Ascending aorta (tissue), 2 donors: ENCODE measurements at regions not wholly inside any gene's neighbourhood (a gene's known extent, or its start where the extent isn't known, plus 50 kb on each side); places are given as distances from the start of the nearest gene placed in this dataset.
"Not testable (repeated sequence)": the region's sequence is repeated elsewhere in the genome, so short reads cannot be mapped to it uniquely, and the experiment has no call there.

ENCODE experiments used
- DNase-seq, 2 donors: peaks; one replicate each; pipeline ENCODE4 v3.0.0-alpha.2; 2019; ENCODE audit warnings: low spot score in 2 of 2
- H3K27ac ChIP-seq, 2 donors: fragments of 200-600 bp; sonication (generic); one replicate each; pipeline ENCODE4 v1.5.1; 2016 to 2017; ENCODE audit warnings: mild to moderate bottlenecking in 1 of 2
- H3K27me3 ChIP-seq: fragments of 200-600 bp; sonication (generic); one replicate; pipeline ENCODE4 v1.5.1; 2017
- H3K36me3 ChIP-seq, 2 donors: fragments of 200-600 bp; sonication (generic); one replicate each; pipeline ENCODE4 v1.5.1; 2016
- H3K4me1 ChIP-seq, 2 donors: fragments of 200-600 bp; sonication (generic); one replicate each; pipeline ENCODE4 v1.5.1; 2016 to 2017; ENCODE audit warnings: mild to moderate bottlenecking in 1 of 2
- H3K4me3 ChIP-seq, 2 donors: fragments of 200-600 bp; sonication (generic); one replicate each; pipeline ENCODE4 v1.5.1; 2016 to 2017; ENCODE audit warnings: mild to moderate bottlenecking in 1 of 2
- H3K9me3 ChIP-seq, 2 donors: fragments of 200-600 bp; sonication (generic); one replicate each; pipeline ENCODE4 v1.5.1; 2016
- intact Hi-C: fragments of 100-400 bp; cut with DNase I; formaldehyde crosslinking; loops from one replicate; pipeline ENCODE4 v1.15.1; 2023
- TF ChIP-seq, protein P1 (sequence below), 3 experiments: fragments of 200-600 bp in 2 of 3; fragments of 450-650 bp in 1 of 3; sonication (generic) in 2 of 3; IDR thresholded peaks; one replicate each; pipeline ENCODE4 v1.5.1; 2016 to 2019; ENCODE audit warnings: antibody characterized with exemption in 3 of 3, mild to moderate bottlenecking in 1 of 3, moderate library complexity in 1 of 3

GRCh38 chr13:63737418-63737817 is 2321.8 kb upstream of the PCDH20 start:
- intact Hi-C loops, result no loop called here
- H3K9me3 ChIP-seq, result no peaks in the 10 kb centered on the region
- H3K36me3 ChIP-seq, result no peaks in the 10 kb centered on the region
- H3K4me1 ChIP-seq, result no peaks in the 10 kb centered on the region
- DNase-seq, result no peak
- H3K27ac ChIP-seq, result no peak overlapping the region
- no peaks in the 10 kb centered on the region for H3K27me3 ChIP-seq
- no peak overlapping the region for H3K4me3 ChIP-seq
- TF ChIP-seq, protein P1, sequence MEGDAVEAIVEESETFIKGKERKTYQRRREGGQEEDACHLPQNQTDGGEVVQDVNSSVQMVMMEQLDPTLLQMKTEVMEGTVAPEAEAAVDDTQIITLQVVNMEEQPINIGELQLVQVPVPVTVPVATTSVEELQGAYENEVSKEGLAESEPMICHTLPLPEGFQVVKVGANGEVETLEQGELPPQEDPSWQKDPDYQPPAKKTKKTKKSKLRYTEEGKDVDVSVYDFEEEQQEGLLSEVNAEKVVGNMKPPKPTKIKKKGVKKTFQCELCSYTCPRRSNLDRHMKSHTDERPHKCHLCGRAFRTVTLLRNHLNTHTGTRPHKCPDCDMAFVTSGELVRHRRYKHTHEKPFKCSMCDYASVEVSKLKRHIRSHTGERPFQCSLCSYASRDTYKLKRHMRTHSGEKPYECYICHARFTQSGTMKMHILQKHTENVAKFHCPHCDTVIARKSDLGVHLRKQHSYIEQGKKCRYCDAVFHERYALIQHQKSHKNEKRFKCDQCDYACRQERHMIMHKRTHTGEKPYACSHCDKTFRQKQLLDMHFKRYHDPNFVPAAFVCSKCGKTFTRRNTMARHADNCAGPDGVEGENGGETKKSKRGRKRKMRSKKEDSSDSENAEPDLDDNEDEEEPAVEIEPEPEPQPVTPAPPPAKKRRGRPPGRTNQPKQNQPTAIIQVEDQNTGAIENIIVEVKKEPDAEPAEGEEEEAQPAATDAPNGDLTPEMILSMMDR (IDR thresholded peaks at IDR 0.05), result no peak

- no peak overlapping the region for H3K4me3 ChIP-seq
- H3K4me1 ChIP-seq, result no peaks in the 10 kb centered on the region
- H3K27me3 ChIP-seq, result no peaks in the 10 kb centered on the region
- H3K36me3 ChIP-seq, result no peaks in the 10 kb centered on the region
- no peak for DNase-seq
- intact Hi-C loops, result no loop called here
- H3K27ac ChIP-seq, result no peak overlapping the region
- TF ChIP-seq, protein P1 (IDR thresholded peaks at IDR 0.05), result no peak
- no peaks in the 10 kb centered on the region for H3K9me3 ChIP-seq
Measured at GRCh38 chr13:63731896-63732295, 2316.2 kb upstream of the PCDH20 start.

DNA sequence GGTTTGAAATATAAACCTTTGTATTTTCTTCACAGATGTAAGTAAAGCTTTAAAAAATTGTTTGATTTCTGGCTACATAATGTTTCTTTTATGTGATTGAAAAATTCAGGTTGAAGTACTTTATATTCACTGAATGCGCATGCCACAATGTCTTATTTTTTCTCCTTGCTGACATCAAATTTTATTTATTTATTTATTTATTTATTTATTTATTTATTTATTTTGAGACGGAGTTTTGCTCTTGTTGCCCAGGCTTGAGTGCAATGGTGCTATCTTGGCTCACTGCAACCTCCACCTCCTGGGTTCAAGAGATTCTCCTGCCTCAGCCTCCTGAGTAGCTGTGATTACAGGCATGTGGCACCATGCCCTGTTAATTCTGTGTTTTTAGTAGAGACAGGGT is 2296.5 kb upstream of the PCDH20 start:
- DNase-seq, H3K27ac ChIP-seq, H3K9me3 ChIP-seq, H3K27me3 ChIP-seq, H3K4me1 ChIP-seq, H3K4me3 ChIP-seq, H3K36me3 ChIP-seq, intact Hi-C loops: not testable (repeated sequence)

GRCh38 chr13:63706751-63707150 is 2291.1 kb upstream of the PCDH20 start:
- no peaks in the 10 kb centered on the region for H3K9me3 ChIP-seq
- intact Hi-C loops, result no loop called here
- TF ChIP-seq, protein P1 (IDR thresholded peaks at IDR 0.05), result no peak
- no peak overlapping the region for H3K27ac ChIP-seq
- H3K4me3 ChIP-seq, result no peak overlapping the region
- no peaks in the 10 kb centered on the region for H3K27me3 ChIP-seq
- no peaks in the 10 kb centered on the region for H3K4me1 ChIP-seq
- no peak for DNase-seq
- no peaks in the 10 kb centered on the region for H3K36me3 ChIP-seq

GRCh38 chr13:63704521-63704920 is 2288.9 kb upstream of the PCDH20 start:
- TF ChIP-seq, protein P1 (IDR thresholded peaks at IDR 0.05), result no peak
- intact Hi-C loops, result no loop called here
- Histone ChIP-seq H3K9me3 (no peaks in the 10 kb centered on the region), H3K4me3 (no peak overlapping the region), H3K27me3 (no peaks in the 10 kb centered on the region), H3K4me1 (no peaks in the 10 kb centered on the region), H3K27ac (no peak overlapping the region), H3K36me3 (no peaks in the 10 kb centered on the region)
- no peak for DNase-seq

DNA sequence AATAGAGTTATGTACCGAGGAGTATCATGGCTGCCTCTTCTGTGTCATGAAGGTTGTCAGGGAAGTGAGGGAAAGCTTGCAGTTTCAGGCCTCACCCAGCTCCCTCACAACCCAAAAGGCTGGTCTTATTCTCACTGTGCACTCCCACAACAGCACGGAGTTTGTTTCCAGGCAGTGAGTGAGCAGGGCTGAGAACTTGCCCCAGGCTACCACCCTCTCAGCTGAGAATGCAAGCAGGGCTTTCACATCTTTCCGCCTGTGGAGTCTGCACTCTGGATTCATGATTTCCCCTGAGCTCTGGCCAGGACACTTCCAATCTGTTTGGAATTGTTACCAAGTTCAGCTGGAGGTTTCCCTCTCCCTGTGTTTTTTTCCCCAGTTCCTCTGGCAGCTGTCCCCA is 2284.7 kb upstream of the PCDH20 start:
- H3K27me3 ChIP-seq, result no peaks in the 10 kb centered on the region
- H3K9me3 ChIP-seq, result no peaks in the 10 kb centered on the region
- DNase-seq, result no peak
- TF ChIP-seq, protein P1 (IDR thresholded peaks at IDR 0.05), result no peak
- H3K27ac ChIP-seq, result no peak overlapping the region
- H3K4me3 ChIP-seq, result no peak overlapping the region
- H3K4me1 ChIP-seq, result no peaks in the 10 kb centered on the region
- intact Hi-C loops, result no loop called here
- H3K36me3 ChIP-seq, result no peaks in the 10 kb centered on the region
